GM21390 (cell line): ENCODE measurements at regions not wholly inside any gene's neighbourhood (a gene's known extent, or its start where the extent isn't known, plus 50 kb on each side); places are given as distances from the start of the nearest gene placed in this dataset.
"Not testable (repeated sequence)": the region's sequence is repeated elsewhere in the genome, so short reads cannot be mapped to it uniquely, and the experiment has no call there.

Experiments used
- ATAC-seq: cut with Tn5 transposase; IDR thresholded peaks from one replicate; pipeline ENCODE4 v1.9.1; 2021; ENCODE audit not compliant: unreplicated experiment

DNA sequence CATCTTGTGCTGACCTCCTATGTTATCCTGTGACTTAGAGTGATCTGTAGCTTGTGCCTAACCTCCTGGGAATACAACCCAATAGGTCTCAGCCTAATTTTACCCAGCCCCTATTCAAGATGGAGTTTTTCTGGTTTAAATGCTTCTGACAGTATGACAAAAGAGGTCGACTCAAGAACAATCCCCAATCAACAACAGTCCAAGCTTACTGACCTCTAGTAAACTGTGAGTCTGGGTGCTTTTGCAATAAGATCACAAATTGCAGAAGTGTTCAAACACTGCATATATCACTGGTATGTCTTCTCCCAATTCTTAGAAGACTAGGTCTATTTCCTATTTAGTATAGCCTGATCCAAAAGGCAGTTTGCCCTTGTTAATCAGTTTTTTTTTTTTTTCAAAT lies 323.5 kb upstream of the PTGER4 start:
- ATAC-seq = no peak

DNA sequence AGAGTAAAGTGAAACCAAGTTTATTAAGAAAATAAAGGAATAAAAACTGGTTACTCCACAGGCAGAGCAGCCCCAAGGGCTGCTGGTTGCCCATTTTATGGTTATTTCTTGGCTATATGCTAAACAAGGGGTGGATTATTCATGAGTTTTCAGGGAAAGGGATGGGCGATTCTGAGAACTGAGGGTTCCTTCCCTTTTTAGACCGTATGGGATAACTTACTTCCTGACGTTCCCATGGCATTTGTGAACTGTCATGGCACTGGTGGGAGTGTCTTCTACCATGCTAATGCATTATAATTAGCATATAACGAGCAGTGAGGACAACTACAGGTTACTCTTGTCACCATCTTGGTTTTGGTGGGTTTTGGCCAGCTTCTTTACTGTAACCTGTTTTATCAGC lies 323.9 kb upstream of the PTGER4 start:
- no peak for ATAC-seq

DNA sequence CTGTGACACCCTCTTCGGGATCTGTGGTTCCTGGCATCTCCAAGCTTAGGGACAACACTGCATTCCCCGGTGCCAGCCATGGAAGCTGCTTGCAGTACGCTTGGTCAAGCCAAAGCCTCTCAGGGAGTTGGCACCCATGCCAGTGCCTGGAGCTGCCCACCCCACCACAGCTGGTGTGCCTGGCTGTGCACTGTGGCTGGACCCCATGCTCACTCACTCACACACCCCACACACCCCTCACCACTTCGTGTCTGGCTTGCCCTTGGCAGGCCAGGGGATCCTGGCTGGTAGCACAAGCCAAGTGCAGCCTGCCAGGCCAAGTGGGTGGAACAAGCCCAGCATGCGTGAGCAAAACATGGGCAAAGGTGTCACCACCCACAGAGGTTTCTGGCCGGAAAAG lies 324.5 kb upstream of the PTGER4 start:
- no peak for ATAC-seq

DNA sequence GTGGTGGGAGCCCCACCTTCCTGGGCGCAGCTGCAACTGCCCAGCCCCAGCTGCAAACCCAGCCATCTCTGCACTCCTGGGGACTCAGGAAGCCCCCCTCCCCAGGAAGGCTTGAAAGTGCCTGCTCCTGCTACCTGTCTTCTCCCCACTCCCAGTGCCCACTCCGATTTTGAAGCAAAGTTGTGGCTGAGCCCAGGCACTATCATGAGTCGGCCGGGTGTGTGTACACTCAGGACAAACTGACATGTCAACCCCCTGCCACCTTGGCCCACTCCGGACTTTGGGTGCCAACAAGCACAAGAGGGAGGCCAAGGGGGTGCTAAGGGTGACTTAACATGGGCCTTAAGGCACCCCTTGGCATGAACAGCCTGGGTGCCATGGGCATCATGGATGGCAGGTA lies 325.5 kb upstream of the PTGER4 start:
- no peak for ATAC-seq

- no peak for ATAC-seq
These were observed 326.3 kb upstream of the PTGER4 start for GRCh38 chr5:40353442-40353841.

DNA sequence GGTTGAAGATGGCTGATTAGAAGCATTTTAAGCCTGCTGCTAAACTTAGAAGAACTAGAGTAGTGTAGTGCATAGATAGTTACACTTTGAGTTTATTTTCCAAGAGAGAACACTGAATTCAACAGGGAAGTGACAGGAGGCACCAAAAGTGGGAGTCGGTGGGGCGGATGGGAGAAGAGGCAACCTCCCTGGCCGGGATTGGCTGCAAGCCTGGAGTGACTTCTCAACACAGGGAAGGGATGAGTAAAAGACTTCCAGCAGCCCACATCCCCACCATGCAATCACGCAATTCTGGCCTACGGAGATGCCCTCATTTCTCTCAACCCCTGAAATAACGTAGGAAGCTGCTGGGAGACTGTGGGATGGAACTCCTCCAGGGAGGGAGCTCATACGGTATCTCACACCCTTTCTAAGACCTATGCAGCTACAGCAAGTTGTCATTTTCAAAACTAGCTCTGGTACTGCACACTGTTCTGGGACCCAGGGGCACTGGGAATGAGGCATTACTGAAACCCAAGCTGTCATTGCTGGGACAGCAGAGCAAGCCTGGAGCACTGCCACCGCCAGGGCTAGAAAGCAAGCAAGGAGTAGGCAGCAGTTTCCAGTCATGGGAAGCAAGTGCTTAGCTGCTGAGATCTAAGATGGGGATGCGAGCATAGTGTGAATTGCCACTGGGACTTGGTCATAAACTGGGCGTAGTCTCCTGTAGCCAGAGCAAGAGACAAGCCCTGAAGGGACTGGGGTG lies 331.6 kb upstream of the PTGER4 start:
- ATAC-seq = no peak

DNA sequence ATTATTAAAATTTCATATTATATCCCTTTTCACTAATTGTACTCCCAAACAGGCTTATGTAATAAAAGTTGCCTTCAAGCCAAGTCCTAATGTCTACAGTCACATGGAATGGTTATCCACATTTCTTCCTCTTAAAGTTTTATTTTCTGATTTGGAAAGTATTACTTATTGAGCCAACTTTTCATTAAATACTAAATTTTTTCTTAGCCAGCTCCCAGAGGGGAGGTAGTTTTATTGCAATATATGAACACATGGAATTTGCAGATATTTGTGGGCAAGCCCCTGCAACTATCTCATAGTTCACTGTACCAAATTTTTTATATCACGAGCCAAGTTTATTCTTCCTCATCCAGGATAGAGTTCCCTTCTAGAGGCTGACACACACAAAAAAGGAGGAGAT lies 332.8 kb upstream of the PTGER4 start:
- ATAC-seq = no peak

- ATAC-seq = not testable (repeated sequence)
These were observed 341.3 kb upstream of the PTGER4 start for GRCh38 chr5:40338434-40338833.

GRCh38 chr5:40334242-40334635 lies 345.5 kb upstream of the PTGER4 start:
- ATAC-seq = no peak

GRCh38 chr5:40333459-40334241 lies 346.1 kb upstream of the PTGER4 start:
- ATAC-seq = no peak

GRCh38 chr5:40332970-40333369 lies 346.7 kb upstream of the PTGER4 start:
- no peak for ATAC-seq

DNA sequence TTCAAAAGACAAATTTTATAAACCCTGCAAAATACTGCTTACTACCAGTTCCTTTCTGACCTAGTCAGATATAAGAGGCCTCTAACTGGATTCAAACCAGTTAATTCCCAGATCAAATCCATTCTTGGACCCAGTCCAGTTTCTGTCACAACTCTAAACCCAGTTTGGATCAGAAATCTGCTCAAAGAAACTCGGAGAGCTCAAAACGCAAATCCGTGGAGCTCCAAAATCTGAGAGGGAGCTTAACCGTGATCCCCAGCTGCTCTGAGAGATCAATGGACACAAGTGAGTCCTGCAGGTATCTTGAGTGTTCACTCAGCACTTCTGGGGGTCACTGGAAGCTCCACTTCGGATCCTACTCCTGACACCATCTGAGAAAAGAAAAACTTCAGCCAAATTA lies 348.1 kb upstream of the PTGER4 start:
- ATAC-seq = no peak

GRCh38 chr5:40321514-40321913 lies 358.2 kb upstream of the PTGER4 start:
- no peak for ATAC-seq

- ATAC-seq = no peak
These were observed 361.3 kb upstream of the PTGER4 start for GRCh38 chr5:40318395-40318794.

DNA sequence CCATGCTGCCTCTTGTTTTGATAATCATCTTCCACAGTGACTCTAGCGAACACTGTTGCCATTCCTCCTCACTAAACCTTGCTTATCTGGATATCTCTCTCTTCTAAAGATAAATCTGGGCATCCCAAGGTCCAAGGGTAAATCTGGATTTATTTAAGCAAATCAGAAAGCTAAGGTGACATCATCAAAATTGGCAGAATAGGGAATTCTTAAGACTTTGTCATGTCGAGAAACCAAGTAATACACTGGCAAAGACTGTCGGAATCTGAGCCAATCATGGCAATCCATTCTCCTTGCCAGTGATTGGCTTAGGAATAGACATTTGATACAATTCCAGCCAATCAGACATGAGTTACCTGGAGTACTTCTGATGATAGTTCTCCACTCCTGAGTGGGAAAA lies 362.7 kb upstream of the PTGER4 start:
- ATAC-seq = no peak

GRCh38 chr5:40315126-40315525 lies 364.6 kb upstream of the PTGER4 start:
- ATAC-seq = no peak

DNA sequence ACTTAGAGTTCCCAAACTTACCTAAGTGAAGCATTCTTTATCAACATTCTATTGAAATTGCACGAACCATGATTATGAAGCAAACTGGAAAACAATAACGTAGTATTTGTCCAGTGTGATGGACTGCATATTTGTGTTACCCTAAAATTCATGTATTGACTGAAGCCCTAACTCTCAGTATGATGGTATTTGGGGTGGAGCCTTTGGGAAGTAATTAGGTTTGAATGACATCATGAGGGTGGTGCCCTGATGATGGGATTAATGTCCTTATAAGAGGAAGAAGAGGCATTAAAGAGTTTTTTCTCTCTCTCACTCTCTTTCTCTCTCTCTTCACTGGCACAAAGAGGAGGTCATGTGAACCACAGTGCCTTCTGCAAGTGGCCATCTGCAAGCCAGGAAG lies 365.4 kb upstream of the PTGER4 start:
- no peak for ATAC-seq

DNA sequence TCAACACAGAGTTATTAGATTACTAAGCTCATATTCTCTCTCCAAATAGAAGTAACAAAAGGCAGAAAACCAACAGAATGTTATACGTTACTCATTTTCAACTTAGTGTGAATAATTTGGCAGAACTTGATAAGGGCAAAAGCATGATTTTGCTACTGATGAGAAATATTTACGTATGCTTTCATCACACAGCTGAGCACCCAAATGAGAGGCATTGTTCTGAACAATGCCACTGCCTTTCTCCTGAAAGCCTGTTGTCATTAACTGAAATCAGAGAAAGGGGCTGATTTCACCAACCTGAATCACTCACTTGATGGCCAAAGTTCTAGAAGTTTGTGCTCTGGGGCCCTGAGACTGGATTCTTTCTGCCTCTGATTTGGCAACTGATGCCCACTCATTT lies 367.5 kb upstream of the PTGER4 start:
- no peak for ATAC-seq

- ATAC-seq = no peak
These were observed 369.9 kb upstream of the PTGER4 start for GRCh38 chr5:40309851-40310250.

DNA sequence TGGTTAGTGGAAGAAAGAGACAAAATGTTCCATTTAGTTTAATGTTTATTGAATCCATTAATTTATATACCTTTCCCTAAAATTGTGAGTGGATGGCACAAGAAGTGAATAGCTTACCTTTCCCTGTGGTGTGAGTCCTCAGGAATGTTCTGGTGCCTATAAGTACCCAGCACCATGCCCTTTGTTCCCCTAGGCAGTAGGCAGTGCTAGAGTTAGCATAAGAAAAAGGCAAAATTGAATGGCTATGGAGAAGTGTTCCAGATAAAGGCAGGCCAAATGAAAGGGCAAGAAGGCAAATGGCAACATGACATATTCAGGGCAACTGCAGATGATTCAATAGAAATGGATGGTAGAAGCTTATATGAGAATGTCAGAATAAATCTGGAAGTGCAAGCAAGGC lies 370.8 kb upstream of the PTGER4 start:
- ATAC-seq = no peak

DNA sequence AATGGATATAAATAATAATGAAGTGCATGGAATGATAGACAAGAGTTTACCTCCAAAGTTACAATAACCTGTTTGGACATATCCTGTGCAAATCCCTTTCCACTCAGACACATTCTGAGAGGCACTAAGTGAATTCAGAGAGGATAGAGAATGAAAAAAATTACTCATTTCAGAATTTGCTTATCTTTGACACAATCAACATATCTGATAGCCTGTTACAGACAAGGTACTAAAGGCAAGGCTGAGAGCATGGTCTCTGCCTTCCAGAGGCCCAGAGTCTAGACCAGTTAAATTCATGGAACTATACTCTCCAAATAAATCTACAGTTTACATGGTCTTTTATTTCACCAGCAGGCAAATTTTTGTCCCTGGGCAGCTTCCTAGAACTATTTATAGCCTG lies 371.8 kb upstream of the PTGER4 start:
- no peak for ATAC-seq

GRCh38 chr5:40306869-40307487 lies 372.7 kb upstream of the PTGER4 start:
- no peak for ATAC-seq
